ENCODE measurements at regions not wholly inside any gene's neighbourhood (a gene's known extent, or its start where the extent isn't known, plus 50 kb on each side); places are given as distances from the start of the nearest gene placed in this dataset.
"Not testable (repeated sequence)": the region's sequence is repeated elsewhere in the genome, so short reads cannot be mapped to it uniquely, and the experiment has no call there.

DNA sequence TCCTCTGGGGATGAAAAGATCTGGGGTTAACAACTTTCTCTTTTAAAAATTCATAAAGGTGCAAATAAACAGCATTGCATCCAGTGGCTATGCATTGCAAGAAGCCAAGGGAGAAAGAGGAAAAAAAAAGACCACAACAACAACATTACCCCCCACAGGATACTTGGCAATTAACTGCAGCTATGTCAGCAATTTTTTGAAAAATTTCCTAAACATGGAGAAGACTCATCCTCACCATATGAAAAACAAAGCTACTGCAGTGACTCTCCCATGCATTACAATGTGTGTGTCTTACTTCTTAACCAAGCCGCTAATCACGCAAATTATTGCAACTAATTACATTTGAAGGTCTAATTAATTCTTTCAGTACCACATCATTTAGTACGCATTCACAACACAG lies 309.8 kb upstream of the ZNF507 start:
- no peak for DNase-seq (ENCODE audit: low read depth)

DNA sequence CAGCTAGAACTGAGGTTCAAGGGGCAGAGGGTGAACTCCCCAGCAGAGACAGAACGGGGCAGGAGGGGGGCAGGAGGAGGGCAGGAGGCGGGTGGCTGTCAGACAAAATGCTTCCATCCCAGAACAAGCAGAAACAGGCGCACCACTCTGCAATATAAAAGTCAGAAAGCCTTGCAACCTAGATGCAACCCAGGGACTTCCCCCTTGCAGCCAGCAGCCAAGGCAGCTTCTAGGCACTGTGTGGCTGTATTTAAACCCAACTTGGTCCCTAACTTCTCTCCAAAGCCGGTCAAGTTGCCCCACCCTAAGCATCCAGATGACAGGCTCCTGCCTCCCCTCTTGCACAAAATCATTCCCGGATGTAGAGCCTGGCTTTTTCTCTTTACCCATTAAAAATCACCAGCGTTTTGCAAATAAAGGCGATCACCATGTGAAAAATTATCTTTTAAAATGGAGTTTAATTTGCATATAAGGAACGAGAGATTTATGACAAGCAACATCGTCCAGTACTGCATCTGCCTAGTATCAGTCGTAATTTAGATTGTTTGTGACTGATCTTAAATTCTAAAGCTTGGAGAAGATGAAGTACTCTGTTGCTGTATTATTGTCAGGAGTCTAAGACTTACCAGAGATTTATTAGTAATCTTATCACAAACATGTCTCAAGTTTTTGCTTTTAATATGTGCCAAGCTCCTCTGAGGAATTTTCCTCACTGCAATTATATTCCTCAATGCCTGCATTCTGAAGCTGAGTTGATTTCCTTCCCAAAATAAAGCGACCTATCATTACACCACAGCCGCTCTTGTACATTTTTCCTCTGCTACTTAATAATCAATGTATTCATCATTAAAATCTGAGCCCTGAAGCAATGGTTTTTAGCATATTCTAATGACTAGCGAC lies 307.1 kb upstream of the ZNF507 start:
- no peak for DNase-seq (ENCODE audit: low read depth)

DNA sequence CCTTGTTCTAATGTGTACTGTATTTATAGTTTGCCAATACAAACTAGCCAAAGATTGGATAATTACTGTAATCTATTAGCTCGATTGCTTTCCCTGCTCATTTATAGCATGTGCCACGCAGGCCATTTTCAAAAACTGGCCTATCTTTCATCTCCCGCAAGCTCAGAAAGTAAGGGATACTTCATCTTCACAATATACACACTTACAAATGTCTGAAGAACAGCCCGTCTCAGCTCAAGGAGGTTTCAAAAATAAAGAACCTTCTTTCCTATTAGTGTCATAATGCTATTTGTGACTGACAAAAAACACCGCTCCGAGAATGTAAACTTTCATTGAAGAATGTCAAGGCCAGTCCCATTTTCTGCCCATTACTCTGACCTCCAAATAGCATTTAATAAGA lies 306.4 kb upstream of the ZNF507 start:
- no peak for DNase-seq (ENCODE audit: low read depth)

DNA sequence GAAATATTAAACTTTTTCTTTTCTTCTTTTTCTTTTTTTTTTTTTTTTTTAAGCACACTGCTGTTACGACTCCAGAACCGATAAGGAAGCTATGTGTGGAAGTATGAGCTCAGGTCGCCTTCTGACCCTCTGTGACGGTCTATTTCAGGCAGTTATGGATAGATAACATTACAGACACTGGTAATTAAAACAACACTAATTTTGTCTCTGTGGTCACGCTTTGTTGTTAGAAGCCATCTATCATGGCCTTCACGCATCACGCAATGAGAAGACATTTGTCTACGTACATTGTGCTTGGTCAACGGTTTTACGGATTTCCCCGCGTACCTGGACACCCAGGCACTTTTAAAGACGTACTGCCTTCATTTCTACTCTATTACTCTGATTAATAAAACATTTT lies 306.0 kb upstream of the ZNF507 start:
- no peak for DNase-seq (ENCODE audit: low read depth)

DNA sequence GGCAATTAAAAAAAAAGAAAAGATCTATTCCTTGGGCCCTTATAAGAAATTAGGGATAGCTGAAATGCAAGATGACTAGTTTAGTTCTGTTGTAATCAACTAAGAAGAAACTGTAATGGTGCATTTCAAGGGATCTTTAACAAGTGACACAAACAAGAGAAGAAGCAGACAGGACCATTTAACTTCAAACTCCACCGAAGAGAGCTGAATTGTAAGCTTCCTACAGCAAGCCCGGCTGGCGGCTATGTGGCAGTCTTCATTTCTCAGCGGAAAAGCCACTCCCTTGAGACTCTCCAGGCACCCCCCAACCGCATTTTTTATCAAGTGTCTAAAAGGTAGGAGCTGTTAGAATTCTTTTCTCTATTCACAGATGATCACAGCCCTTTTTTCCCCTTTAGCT lies 305.2 kb upstream of the ZNF507 start:
- DNase-seq (ENCODE audit: low read depth), result no peak

DNA sequence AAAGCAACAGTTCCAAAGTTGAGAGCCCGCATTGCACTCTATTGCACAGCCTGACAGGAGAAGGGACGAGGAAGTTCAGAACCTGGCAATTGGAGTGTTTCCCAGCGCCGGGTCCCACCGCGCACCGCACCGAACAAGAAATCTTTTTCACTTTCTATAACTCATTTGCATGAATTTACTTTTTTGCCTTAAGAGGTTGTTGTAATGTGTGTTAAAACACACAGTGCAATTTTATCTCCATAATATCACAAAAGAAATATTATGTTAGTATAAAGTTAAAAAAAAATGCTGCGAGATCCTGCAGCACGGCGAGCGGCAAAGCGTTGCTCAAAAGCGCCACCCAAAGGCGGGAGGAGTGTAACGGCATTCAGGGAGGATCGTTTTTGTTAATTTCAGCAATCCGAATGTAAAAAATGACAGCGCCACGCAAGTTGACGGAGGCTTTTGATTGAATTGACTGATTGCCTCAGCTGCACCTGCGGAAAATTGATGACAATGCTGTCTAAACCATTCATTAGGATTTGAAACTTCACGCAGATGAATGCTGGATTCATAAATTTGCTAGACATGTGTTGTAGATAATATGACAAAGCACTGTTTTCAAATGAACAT lies 303.6 kb upstream of the ZNF507 start:
- peak; percentile 75 for DNase-seq (ENCODE audit: low read depth)

DNA sequence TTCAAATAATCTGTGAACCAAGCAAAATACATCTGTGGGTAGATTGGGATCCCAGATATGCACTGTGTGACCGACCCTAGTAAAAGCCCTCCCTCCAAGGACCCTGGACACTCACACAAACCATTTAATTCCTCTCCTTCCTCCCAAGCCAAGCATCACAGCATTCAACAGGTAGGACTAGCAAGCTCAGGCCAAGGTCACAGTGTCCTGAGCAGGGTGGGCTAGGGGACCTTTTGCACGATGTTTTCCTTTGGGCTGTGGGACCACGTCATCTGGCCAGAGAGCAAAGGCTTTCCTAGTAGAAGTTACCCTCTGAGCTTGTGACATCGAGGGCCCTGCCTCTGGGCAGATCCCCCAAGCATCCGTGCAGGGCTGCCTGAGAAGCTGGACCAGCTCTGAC lies 297.6 kb upstream of the ZNF507 start:
- no peak for DNase-seq (ENCODE audit: low read depth)

DNA sequence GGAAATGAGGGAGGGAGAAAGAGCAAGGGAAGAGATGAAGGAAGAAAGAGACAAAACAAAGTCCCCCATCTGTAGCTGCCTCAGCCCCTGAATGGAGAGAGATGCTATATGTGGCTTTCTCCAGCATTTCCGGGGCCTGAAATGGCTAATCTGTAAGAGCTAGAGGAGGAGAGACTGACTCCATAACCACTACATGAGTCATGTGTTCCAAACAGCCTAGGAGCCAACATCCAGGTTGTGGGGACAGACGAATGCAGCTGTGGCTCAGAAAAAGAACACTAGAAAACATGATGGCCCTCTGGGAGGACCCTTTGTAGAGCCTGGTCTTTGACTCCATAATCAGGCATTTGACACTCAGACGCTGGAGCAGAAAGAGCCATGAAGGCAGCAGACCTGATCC lies 292.0 kb upstream of the ZNF507 start:
- peak; percentile 57 for DNase-seq (ENCODE audit: low read depth)

DNA sequence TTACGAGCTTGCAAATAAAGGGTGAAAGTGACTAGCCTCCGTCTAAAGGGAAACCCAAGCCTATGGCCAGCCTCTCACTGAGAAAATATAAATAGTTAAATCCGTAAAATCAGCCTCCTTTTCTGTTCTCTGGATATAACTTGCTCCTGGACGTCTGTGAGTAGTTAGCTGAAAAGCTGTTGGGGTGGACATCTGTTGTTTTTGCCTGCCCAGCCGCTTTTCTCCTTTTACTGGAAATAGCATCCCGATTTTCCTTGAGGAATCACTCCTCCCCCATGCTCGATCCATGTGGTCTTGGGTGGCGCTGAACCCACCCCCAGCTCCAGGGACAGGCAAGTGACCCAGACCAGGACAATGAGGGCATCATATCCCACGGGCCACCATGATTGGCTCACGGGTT lies 291.5 kb upstream of the ZNF507 start:
- no peak for DNase-seq (ENCODE audit: low read depth)

DNA sequence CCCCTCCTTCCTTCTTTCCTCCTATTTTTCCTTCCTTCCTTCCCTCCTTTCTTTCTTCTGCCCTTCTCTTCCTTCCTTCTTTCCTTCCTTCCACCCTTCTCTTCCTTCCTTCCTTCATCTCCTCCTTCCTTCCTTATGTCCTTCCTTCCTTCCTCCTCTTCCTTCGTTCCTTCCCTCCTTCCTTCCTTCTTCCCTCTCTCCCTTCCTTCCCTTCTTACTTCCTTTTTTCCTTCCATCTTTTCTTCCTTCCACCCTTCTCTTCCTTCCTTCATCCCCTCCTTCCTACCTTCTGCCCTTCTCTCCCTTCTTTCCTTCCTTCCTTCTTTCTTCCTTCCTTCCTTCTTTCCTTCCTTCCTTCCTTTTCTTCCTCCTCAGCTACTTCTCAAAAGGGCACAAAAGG lies 287.3 kb upstream of the ZNF507 start:
- DNase-seq (ENCODE audit: low read depth), result no peak

DNA sequence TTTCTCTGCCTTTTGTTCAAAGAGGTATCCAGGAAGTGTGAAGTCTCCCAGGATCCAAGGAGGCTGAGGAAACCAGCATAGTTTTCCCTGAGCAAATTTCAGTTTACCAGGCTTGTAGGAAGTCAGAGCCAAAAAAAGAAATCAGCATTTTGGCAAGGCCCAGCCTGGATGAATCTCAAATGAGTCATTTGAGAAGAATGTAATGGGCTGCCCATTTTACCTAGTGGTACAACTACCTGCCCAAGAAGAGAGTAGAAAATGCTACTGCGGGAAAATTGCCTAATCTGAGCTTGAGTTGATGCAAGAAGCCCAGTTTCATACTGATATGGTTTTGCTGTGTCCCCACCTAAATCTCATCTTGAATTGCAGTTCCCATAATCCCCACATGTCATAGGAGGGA lies 284.1 kb upstream of the ZNF507 start:
- DNase-seq (ENCODE audit: low read depth), result peak; percentile 39

DNA sequence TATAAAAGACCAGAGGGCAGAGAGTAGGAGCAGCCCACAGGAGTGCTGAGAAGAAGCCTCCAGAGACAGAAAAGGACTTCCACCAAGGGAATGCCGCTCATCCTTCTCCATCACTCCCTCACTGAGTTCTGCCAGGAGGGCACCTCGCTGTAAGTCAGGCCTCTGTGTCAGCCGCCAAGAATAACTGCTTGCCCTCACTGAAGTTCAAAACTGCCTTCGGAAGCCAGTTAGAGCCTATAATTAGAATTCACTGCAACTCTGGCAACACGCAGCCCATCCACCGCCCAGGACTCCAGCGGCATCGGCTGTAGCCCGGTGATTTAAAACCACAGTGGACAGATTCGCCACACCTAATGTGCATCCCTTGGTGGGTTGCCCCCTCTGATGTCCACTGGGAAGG lies 281.8 kb upstream of the ZNF507 start:
- DNase-seq (ENCODE audit: low read depth), result no peak

DNA sequence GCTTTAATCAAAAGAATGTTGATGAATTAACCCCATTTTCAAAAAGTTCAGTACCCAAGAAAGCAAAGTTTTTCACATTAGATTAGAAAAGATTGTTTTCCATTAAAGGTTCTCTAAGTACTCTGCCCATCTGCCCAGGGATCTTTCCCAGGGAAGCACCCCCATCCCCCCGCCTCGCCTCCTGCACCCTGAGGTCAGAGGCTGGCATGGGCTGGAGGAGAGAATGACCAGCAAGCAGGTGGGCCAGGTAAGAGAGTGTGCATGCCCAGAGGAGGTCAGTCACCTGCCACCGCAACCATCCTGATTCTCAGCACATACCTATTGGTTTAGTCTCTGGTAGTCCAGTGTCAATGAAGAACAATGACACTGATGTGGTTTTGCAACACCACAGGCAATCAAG lies 279.4 kb upstream of the ZNF507 start:
- DNase-seq (ENCODE audit: low read depth), result no peak

DNA sequence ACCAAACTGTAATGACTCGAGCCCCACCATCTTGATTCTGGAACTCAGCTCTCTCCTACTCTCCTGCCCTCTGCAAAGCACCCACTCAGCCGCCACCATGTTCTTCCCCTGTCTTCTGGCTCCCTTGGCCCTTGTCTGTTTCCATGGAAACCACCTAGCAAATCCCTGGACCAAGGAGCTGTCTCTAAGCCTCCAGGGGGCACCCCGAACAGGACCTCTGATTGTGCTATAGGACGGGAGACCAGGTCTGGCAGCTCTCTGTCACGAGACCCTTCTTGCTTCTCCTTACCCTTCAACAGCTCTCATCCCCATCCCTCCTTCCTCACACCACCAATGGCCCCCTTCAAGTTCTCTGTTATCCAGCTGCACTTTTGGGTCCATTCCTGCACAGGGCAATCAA lies 277.7 kb upstream of the ZNF507 start:
- peak; percentile 15 for DNase-seq (ENCODE audit: low read depth)

DNA sequence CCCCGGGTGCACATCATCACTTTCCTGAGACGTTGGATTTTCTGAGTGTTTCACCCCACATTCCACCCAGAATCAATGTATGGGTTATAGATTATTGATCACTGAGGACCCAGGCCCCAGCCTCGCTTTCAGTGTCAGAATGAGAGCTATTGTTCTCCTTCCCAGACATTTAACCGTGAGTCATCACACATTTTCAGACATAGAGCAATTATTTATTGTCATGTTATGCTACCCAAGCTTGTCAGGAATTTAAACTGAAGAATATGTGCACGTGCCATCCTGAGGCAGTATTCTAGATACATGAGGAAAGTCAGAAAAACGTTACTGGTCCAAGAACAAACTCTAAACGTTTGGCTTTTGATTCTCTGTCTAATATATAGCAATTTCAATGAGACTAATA lies 276.6 kb upstream of the ZNF507 start:
- peak; percentile 46 for DNase-seq (ENCODE audit: low read depth)

DNA sequence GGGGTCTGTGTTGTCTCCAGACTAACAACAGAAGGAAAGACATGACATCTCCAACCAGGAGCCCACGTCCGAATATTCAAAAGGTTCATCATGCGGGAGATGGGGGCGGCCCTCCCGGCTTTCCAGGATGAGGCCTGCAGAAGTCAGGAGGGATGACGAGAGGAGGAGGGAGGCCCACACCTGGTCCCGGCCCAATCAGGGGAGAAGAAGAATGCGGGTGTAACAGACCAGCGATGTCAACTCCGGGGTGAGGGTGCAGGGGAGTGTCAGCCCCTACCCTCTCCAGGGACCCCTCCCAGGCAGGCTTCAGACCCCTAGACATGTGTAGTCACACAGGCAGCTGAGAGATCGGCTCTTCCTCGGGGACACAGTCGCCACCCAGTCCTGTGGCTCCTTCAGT lies 275.3 kb upstream of the ZNF507 start:
- no peak for DNase-seq (ENCODE audit: low read depth)

DNA sequence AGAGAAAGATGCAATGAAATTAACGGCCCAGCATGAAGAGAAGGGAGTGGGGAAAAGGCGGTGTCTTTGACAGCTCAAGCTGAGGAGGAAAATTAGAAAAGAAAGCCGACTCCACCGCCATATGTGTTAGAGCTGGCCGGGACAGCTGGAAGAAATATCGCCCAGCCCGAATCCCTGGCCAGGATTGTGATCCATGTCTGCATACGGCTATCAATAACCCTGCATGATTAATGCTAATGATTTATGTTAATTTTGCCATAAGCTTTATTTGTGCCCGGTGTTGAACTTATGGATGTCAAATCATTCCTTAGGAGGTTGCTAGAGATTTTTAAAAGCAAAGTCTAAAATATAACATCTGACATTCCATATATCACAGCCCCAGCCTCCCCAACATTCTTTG lies 263.4 kb upstream of the ZNF507 start:
- no peak for DNase-seq (ENCODE audit: low read depth)

DNA sequence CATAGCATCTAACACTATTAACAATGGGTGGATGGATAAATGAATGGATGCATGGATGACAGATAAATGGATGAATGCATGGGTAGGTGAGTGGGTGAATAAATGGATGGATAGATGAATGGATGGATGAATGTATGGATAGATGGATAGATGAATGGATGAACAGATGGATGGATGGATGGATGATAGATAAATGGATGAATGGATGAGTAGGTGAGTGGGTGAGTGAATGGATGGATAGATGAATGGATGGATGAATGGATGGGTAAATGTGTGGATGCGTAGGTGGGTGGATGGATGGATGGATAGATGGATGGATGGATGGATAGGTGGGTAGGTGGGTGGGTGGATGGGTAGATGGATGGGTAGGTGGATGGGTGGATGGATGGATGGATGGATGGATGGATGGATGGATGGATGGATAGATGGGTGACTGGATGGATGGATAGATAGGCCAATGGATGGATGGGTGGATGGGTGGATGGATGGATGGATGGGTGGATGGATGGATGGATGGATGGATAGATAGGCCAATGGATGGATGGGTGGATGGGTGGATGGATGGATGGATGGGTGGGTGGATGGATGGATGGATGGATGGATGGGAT lies 260.6 kb upstream of the ZNF507 start:
- DNase-seq (ENCODE audit: low read depth), result not testable (repeated sequence)

DNA sequence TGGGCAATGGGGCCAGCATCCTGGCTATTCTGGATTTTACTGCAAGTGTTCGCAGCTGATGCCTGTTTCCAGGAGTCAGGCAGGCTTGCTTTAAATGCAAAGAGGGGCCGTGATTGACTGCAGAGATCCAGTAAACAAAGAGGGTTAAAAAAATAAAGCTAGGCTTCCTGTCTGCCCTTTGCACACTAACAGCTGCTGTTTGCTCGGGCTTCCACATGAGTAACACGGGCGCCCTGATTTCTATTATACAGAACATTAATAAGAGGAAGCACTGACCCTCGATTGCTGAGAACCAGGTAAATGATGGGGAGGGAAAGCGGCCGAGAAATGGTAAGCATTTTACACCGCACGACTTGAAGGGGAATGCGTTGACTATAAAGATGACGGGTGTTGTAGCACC lies 254.2 kb upstream of the ZNF507 start:
- DNase-seq (ENCODE audit: low read depth), result peak; percentile 33

DNA sequence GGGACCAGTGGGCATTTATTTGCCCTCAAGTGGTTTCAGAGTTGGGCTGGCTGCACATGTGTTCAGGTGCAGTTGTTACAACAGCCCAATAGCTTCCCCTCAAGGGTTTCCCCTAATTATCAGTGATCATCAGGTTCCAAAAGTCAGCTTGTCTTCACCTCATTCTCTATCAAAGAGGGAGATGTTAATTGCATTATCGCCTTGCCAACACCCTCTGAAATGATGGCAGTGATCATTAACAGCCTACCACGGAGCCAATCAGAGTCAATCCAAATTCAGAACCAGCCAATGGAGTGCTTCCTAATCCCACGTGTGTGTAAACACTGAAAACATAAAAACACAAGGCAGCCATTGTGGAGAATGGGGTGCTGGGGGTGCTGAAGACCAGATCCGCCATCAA lies 248.4 kb upstream of the ZNF507 start:
- no peak for DNase-seq (ENCODE audit: low read depth)

DNA sequence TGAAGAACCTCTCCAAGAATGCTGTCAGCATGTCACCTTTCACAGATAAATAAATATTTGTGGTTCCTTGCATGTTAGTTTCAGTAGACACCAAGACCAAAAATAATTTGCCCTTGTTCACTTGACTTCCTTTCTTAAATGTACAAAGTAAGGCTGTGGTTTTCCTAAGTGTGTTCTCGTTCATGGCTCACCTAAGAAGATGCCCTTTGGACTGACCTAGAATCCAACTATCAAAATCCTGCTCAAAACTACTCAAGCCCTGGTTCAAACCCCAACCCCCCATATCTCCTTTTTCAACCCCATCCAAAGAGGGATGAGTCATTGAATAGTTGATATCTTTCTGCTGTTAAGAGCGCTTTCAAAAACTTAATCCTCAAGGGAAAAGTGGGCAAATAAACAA lies 247.8 kb upstream of the ZNF507 start:
- DNase-seq (ENCODE audit: low read depth), result no peak

DNA sequence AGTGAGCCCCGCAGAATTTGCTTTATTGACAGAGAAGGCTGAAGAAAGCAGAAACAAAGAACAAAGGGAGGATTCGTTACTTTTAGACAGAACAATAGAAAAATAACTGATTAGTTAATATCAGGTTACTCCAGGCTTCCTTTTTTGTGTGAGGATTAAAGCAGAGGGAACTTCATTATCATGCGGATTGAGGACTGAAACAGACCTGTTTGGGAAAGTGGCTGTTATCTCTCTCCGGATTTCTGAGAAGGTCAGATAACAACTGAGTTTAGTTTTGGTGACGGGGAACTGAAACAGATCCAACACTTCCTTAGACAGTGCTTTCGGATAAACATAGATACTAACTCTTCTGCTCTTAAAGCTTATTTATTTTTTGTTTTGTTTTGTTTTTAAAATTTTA lies 246.4 kb upstream of the ZNF507 start:
- no peak for DNase-seq (ENCODE audit: low read depth)

DNA sequence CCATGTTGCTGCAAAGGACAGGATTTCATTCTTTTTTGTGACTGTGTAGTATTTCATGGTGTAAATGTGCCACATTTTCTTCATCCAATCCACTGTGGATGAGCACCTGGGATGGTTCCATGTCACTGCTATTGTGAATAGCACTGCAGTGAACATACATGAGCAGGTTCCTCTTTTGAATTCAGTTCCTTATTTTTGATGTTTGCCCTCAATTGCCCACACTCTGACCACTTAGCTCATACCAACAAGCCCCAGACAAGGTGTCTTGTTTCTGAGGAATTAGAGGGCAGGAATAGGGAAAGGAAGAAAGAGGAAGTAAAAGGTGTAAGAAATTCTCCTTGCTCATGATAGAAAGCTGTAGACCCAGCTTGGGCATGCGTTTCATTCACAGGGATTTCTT lies 244.2 kb upstream of the ZNF507 start:
- no peak for DNase-seq (ENCODE audit: low read depth)

Data from Daoy (cell line).